Pons (tissue), 1 donor: ENCODE measurements at regions not wholly inside any gene's neighbourhood (a gene's known extent, or its start where the extent isn't known, plus 50 kb on each side); places are given as distances from the start of the nearest gene placed in this dataset.
"Not testable (repeated sequence)": the region's sequence is repeated elsewhere in the genome, so short reads cannot be mapped to it uniquely, and the experiment has no call there.

ENCODE experiments used
- DNase-seq: peaks from one replicate; pipeline ENCODE4 v3.0.0-alpha.2; 2016; ENCODE audit warnings: low spot score

DNA sequence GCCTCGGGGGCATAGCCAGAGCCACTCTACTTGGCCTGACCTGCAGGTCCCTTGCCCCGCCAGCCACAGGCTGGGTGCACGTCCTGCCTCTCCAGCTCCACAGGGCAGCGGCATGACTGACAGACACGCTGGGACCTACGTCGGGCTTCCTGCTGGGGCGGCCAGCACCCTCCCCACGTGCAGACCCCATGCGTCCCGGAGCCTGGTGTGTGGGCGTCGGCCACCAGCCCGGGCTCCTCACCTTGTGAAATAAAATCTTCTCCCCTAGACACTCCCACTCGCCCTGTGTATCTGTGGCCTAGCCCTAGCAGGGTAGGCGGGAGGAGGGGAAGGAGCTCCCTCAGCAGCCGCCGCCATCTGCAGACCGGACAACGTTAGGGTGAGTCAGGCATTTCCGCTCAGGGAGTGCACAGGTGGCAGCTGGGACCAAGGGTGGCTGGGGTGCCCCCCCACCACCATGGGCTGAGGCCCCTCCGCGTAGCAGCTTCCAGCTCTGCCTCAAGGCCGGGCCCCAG, 119.5 kb downstream of the IGLL1 start:
- not testable (repeated sequence) for DNase-seq

DNA sequence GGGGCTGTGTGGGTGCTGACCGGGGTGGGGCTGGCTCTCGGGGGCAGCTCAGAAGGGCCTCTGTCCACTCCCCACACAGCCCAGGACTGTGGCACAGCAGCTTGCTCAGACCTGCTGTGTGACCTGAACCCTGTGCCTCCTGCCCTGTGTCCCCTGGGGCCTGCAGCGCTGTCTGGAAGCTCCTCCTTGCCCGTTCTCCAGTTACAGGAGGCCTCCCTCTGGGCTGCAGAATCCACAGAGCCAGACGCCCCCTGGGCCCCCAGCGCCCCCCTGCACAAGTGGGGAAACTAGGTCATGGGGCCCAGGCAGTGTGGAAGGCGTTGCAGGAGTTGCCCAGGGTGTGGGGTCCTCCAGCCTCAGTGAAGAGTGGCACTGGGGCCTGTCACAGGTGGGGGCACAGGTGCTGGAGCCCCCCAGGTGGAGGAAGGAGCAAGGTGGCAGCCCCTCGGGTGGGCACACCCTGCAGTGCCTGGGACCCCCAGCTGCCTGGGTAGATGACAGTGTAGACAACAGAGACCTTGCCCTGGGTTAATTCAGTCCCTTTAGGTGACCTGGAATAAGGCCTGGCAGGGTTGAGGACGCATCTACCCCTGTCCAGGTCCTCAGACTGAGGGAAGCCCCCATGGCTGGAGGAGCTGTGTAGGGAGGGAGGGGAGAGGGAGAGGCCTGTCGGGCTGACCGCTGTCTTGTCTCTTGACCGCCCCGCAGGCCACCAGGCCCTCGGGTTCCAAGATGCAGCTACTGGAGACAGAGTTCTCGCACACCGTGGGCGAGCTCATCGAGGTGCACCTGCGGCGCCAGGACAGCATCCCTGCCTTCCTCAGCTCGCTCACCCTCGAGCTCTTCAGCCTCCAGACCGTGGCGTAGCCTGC, 120.2 kb downstream of the IGLL1 start:
- not testable (repeated sequence) for DNase-seq

DNA sequence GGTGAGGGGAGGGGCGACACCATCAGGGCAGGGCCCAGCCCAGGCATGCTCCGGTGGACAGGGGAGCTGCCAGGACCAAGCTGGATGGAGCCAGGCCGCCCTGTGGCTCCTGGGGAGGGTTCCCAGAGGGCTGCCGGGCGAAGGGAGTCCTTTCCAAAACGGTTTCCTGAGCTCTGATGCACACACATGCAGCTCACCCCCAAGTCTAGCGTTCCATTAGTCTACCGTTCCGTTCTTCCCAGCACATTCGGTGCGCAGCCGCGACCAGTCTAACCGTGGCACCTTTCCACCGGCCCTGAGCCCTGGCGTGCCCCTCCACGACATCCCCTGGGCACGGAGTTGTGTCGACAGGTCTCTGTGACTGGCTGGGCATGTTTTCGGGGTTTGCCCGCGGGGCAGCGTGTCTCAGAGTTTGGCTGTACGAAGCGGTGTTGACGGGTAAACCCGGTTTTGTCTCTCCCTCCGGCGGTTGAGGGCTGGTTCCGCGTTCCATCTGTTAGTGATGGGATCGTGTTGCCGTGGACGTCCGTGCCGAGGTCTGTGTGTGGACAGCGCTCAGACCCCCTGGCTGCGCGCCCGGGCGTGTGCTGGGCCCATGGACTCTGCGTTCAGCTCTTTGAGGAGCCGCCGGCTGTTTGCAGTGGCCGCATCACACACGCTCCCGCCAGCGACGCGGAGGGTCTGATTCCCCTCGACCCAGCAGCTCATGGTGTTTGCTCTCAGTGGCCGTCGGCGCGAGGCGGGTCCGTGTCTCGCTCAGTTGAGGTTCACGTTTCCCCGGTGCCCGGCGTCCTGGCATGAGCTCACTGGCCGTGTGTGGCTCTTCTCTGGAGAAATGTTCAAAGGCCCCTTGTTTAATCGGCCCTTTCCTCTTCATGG, 121.2 kb downstream of the IGLL1 start:
- no peak for DNase-seq

DNA sequence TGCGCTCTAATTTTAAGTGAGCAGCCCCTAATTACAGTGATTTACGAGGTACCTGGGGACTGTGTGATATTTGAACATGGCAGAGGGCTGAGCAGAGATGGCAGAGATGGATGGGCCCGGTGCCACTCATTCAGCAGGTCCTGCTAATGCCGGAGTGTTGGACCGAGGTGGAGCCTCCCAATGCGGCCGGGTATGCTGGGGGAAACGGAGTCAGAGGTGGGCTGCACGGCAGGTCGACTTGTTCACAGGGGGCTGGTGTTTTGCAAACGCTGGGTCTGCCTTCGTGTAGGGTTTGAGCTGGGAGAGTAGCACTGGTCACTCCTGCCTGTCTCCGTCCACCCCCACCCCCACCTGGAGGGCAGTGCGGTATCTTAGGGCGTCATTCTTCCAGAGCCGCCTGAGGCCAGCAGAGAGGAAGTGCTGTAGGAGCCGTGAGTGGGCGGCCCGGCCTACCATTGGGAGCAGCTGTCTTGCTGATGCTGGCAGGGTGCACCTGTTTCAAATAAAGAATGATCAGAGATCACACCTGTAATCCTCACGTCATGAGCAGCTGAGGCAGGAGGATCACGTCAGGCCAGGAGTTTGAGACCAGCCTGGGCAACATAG, 122.6 kb downstream of the IGLL1 start:
- no peak for DNase-seq

DNA sequence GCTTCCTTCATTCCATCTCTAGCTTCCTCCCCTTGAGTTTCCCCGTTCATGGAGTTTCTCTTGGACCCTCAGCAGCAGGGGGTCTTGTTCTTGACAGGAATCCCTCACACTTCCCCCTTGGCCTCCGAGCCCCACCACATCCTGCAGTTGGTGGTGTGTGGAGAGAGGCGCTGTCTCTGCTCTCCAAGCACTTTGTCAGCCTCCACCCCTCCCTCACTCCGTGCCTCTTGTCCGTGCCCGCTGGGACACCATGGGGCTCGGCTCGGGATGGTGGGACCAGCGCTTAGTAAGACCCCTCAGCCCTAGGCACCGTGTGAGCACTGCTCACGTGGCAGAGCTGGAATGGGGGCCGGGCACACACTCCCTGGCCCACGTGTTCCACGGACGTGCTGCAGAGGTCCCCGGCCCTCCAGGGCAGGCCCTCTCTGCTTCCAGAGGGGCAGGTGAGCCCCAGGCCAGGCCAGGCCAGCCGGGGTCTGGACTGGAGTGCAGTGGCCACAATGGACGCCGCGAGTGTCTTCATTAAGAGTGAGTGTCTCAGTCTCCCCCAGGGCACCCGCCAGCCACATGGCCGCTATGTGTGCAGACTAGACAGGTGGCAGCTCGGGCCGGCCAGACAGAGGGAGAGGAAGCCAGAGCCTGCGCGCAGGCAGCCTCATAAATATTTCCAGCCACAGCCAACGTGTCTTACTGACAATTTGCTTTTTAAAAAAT, 123.3 kb downstream of the IGLL1 start:
- not testable (repeated sequence) for DNase-seq

DNA sequence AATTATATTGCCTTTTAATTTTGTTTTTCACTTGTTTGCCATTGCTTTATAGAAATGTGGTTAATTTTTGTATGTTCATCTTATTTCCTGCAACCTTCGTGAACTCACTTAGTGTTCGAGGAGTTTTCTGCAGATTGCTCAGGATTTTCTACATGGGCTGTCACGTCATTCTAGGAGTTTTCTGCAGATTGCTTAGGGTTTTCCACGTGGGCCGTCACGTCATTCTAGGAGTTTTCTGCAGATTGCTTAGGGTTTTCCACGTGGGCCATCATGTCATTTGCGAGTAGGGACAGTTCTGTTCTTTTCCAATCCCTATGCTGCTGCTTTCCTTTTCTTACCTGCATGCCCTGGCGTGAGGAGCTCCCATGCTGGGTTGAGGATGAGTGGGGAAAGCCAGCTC, 125.7 kb downstream of the IGLL1 start:
- not testable (repeated sequence) for DNase-seq

DNA sequence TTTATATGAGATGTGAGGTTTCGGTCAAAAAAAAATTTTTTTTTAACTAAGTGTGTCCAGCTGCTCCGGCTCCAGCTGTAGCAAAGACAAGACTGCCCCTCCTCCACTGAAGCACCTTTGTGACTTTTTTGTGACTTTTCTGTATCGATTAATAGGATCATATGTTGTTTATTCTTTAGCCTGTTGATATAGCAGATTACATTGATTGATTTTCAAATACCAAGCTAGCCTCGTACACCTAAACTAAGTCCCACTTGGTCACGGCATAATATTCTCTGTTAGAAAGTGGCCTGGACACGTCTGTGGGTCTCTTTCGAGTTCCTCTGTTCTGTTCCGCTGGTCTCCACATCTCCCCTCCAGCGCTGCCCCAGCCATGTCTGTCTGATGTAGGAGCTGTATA, 126.8 kb downstream of the IGLL1 start:
- DNase-seq, result no peak

DNA sequence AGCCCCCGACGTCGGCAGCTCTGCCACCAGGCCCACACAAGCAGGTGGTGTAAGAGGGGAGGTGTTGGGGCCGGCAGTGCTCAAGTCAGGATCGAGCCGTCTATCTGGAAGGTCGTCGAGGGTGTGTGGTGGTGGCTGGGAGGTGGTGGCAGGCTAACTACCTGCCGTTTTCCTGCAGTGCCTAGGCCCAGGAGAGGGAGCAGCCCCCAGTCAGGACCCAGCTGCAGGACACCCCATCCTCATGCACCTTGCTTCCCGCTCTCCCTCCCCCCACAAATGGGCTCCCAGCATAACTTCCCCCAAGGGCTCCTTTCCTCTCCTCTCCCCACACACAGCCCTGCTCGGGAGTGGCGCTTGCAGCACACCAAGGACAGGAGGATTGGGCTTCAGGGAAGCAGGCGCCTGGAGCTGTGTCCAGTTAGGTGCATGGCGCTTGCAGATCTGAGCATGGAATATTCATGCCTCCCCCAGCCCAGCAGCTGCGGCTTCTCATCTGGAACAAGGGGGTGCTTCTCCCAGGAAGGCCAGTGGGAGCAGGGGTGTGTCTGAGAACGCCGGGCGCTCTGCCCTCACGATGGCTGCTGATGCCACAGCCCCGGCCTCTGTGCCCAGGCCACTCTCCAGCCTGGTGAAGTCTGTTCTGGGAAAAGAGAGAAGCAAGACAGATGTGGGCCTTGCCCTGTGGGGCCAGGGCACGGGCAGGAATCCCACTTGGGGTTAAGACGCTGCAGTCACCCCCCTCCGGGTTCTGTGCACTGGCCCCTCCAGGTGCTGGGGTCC, 127.7 kb downstream of the IGLL1 start:
- DNase-seq, result no peak

DNA sequence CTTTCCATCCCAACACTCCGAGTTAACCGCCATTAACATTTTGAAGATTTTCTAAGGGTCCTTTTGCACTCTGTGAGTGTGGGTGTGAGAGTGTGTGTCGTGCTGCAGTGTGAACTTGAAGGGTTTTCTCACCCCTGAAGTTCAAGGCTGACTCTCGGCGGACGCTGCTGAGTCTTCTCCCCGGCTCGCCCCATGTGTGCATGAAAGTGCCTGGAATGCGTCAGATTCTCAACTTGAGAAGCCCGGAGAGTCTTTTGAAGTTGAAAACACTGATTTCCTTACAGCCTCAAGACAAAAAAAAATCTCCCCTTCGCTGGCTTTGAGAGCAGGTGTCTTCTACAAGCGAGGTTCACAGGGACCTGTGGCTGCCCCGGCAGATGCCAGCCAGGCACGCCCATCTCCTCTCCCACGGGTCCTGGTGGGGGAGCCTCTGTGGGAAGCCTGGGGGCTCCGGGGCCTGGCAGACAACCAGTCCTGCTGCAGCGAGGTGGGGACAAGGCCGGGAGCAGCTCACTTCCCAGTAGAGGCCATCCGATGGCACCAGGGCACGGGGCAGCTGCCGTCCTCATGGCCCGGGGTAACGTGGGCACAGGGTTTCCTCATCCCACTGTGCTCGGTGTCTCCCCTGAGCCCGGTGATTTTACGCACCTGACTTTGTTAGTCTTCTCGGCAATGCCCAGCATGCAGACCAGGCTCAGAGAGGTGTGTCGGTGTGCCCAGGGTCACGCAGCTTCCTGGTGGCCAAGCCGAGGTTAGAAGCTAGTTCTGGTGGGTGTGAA, 128.4 kb downstream of the IGLL1 start:
- DNase-seq, result not testable (repeated sequence)

DNA sequence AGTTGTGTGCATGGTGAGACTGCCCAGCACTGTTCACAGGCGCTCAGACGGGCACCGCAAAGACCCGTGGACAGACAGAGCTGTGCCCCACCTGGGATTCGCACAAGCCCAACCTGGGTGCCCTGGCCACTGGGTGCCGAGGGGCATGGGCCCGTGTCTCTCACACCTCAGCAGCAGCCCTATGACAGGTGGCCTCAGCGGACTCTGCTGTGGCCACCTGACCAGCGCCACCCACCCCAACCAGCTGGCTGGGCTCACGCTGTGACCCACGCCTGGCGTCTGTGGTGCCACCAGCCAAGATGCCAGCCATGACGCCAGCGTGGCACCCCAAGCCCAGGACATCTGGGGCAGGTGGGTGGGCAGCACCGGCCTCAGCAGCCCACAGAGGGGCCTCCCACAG, 129.3 kb downstream of the IGLL1 start:
- not testable (repeated sequence) for DNase-seq

DNA sequence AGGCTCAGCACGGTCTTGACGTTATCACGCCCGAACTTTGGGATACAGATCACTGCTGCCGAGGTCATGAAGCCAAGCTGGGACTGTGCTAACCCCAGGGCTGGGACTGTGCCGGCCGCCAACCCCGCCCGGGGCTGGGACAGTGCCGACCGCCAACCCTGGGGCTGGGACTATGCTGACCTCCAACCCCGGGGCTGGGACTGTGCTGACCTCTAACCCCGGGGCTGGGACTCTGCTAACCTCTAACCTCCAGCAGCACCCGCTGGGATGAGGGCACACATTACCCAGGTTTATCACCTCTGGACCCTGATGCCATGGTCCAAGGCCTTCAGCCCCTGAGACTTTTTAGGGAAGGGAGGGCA, 129.7 kb downstream of the IGLL1 start:
- no peak for DNase-seq

DNA sequence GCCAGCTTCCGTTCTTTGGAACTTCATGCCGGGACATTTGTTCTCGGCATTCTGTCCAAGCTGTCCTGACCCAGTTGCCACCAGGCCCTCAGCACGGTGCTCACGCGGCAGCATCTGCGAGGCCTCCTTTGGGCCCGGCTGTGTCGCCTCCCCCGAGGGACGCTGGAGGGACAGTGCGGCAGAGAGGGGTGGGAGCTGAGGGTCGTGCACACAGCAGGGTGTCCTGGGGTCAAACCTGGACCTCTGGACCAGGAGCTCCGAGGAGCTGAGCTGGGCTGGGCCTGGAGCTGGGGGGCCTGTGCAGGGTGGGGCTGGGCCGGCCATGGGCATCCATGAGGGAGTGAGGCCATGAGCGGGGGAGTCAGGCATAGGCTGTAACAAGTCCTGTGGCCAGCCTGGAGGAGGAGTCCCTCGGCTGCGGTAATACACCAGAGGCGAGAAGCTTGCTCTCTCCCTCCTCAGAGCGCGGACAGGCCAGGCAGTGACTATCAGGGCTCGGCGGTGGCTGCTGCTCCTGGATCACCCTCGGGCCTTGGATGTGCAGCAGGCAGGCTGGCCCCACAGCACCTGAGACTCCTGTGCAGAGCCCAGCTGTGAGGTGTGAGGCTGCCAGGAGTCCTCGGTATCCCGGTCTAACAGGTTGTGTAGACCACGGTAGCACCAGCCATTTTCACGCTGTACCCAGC, 130.2 kb downstream of the IGLL1 start:
- DNase-seq, result not testable (repeated sequence)

DNA sequence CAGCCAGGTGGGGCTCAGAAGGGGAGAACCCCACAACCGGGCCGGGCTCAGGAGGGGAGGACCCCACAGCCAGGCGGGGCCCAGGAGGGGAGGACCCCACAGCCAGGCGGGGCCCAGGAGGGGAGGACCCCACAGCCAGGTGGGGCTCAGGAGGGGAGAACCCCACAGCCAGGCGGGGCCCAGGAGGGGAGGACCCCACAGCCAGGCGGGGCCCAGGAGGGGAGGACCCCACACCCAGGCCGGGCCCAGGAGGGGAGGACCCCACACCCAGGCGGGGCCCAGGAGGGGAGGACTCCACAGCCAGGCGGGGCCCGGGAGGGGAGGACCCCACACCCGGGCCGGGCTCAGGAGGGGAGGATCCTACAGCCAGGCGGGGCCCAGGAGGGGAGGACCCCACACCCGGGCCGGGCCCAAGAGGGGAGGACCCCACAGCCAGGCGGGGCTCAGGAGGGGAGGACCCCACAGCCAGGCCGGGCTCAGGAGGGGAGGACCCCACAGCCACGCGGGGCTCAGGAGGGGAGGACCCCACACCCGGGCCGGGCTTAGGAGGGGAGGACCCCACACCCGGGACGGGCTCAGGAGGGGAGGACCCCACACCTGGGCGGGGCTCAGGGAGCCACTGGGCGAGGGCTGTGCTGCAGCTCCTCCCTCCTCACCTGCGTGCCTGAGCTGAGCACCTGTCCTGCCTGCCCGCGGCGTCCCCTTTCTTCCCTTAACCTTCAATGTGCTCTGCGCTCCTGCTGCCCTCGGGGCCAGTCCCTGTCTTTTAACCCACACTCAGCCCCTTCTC, 131.4 kb downstream of the IGLL1 start:
- not testable (repeated sequence) for DNase-seq

DNA sequence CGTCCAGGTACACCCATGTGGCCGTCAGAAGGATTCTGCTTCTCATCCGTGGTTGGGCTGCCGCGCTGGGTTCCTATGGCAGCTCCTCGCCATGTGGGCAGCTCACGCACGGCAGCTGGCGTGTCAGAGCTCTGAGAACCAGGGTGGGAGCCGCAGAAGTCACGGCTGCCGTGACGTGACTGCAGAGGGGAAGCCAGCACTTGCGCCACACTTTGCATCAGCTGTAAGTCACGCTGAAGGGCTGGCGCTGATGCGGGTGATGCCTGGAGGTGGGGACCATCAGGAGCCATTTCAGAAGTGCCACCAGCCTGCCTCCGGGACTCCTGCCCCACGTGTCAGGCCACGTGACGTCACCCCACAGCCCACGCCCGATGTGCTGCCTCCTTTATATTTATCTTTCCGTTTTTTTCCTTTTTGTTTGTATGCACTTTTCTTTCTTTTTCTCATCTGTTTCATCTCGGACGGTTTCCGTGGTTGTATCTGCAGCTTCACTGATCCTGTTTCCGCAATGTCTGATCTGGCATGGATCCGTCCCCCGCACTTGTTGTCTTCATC, 133.2 kb downstream of the IGLL1 start:
- DNase-seq, result no peak

DNA sequence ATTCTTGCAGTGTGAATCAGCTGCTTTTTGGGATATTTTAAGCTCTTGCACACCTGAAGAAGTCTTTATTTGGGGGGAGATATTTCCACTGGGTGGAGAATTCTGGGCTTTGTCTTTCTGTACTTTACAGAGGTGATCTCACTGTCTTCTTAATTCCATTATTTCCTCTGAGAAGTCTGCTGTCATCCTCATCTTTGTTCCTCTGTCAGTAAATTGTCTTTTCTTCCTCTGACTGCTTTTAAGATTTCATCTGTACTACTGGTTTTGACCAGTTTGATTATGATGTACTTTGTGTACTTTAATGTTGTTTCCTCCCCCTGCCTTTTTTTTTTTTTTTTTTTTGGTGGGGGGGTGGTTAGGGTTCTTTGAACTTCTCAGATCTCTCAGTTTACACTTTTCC, 133.9 kb downstream of the IGLL1 start:
- not testable (repeated sequence) for DNase-seq

DNA sequence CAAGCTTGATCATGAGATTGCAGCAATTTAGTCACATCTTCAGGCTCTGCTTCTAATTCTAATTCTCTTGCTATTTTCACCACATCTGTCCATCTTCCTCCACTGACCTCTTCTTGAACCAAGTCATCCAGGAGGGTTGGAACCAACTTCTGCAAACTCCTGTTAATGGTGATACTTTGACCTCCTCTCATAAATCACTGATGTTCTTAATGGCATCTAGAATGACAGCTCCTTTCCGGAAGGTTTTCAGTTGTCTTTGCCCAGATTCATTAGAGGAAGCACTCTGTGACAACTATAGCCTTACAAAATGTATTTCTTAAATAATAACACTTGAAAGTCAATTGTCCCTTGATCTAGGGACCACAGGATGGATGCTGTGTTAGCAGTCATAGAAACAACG, 136.2 kb downstream of the IGLL1 start:
- DNase-seq, result not testable (repeated sequence)

DNA sequence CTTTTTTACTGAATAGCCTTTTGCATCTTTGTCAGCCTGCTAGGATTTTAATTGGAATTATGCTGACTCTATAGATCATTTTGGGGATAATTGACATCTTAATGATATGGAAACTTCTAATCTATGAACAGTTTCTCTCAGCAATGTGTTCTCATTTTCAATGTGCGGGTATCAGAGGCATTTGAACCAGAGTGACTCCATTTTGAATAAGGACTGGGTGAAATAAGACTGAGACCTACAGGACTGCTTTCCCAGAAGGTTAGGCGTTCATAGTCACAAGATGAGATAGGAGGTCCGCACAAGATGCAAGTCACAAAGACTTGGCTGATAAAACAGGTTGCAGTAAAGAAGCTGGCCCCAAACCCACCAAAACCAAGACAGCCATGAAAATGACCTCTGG, 140.5 kb downstream of the IGLL1 start:
- DNase-seq, result not testable (repeated sequence)

DNA sequence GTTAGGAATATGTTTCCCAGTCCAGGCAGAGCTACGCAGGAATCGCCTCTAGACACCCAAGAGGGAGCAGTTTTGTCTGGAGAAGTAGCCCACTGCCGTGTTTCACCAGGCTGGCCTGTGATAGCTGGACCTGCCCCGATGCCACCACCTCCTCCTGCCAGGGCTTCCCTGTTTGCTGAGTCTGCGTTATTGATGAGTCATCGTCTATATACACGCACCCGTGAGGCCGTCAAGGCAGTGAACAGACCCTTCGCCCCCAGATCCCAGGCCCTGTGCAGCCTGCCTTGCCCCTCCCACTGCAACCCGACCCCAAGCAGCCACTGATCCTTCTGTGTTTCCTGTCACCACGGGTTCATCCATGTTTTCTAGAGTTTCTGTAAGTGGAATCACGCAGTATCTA, 141.9 kb downstream of the IGLL1 start:
- DNase-seq, result no peak
